HuH-7 (cell line): ENCODE measurements at regions not wholly inside any gene's neighbourhood (a gene's known extent, or its start where the extent isn't known, plus 50 kb on each side); places are given as distances from the start of the nearest gene placed in this dataset.
"Not testable (repeated sequence)": the region's sequence is repeated elsewhere in the genome, so short reads cannot be mapped to it uniquely, and the experiment has no call there.

Experiments used
- DNase-seq: peaks from one replicate; pipeline ENCODE4 v3.0.0; 2011; ENCODE audit warnings: low spot score

- DNase-seq = no peak
Measured at GRCh38 chr13:89486065-89486464, 1814.9 kb downstream of the SLITRK5 start.

- DNase-seq = no peak
Measured at GRCh38 chr13:89486709-89487108, 1815.5 kb downstream of the SLITRK5 start.

- DNase-seq = no peak
Measured at GRCh38 chr13:89490661-89491060, 1819.5 kb downstream of the SLITRK5 start.

- no peak for DNase-seq
Measured at GRCh38 chr13:89496478-89496877, 1825.3 kb downstream of the SLITRK5 start.

- no peak for DNase-seq
Measured at GRCh38 chr13:89497658-89498057, 1826.5 kb downstream of the SLITRK5 start.

- DNase-seq = no peak
Measured at GRCh38 chr13:89502286-89502685, 1831.1 kb downstream of the SLITRK5 start.

- peak; percentile 3 for DNase-seq
Measured at GRCh38 chr13:89514534-89515312, 1832.8 kb upstream of the MIR17HG start.

- DNase-seq = no peak
Measured at GRCh38 chr13:89515948-89516347, 1831.5 kb upstream of the MIR17HG start.

GRCh38 chr13:89518289-89519077 lies 1829.0 kb upstream of the MIR17HG start:
- no peak for DNase-seq

- DNase-seq = no peak
Measured at GRCh38 chr13:89520468-89520867, 1827.0 kb upstream of the MIR17HG start.

GRCh38 chr13:89521672-89522071 lies 1825.8 kb upstream of the MIR17HG start:
- DNase-seq = not testable (repeated sequence)

- DNase-seq = no peak
Measured at GRCh38 chr13:89541091-89542030, 1806.1 kb upstream of the MIR17HG start.

GRCh38 chr13:89550938-89551337 lies 1796.5 kb upstream of the MIR17HG start:
- DNase-seq = no peak

- peak; percentile 4 for DNase-seq
Measured at GRCh38 chr13:89554801-89555200, 1792.7 kb upstream of the MIR17HG start.

- no peak for DNase-seq
Measured at GRCh38 chr13:89565476-89566100, 1781.9 kb upstream of the MIR17HG start.

- DNase-seq = no peak
Measured at GRCh38 chr13:89567025-89567424, 1780.5 kb upstream of the MIR17HG start.

- DNase-seq = no peak
Measured at GRCh38 chr13:89568276-89568675, 1779.2 kb upstream of the MIR17HG start.

- DNase-seq = no peak
Measured at GRCh38 chr13:89568746-89569145, 1778.7 kb upstream of the MIR17HG start.

GRCh38 chr13:89571676-89572075 lies 1775.8 kb upstream of the MIR17HG start:
- DNase-seq = no peak

- DNase-seq = no peak
Measured at GRCh38 chr13:89574077-89574476, 1773.4 kb upstream of the MIR17HG start.

- no peak for DNase-seq
Measured at GRCh38 chr13:89577301-89577700, 1770.2 kb upstream of the MIR17HG start.
